ENCODE measurements at regions not wholly inside any gene's neighbourhood (a gene's known extent, or its start where the extent isn't known, plus 50 kb on each side); places are given as distances from the start of the nearest gene placed in this dataset.

- TF ChIP-seq POLR2A (IDR thresholded peaks at IDR 0.05) (no peak), CTCF (IDR thresholded peaks at IDR 0.05) (peak in 2 of 6 experiments; percentile 8 to 29)
Observed at GRCh38 chr20:25987073-25987927, 290.6 kb upstream of the ZNF337 start.
